HEK293T (cell line): ENCODE measurements at regions not wholly inside any gene's neighbourhood (a gene's known extent, or its start where the extent isn't known, plus 50 kb on each side); places are given as distances from the start of the nearest gene placed in this dataset.

Experiments
- CTCF ChIA-PET: fragments of 350-600 bp; formaldehyde crosslinking; extraction: SDS; loops from one replicate; lab custom pipeline; 2021; ENCODE audit warnings: antibody characterized with exemption, inconsistent platforms; lab: Yijun Ruan, JAX
- POLR2A ChIA-PET: fragments of 350-600 bp; formaldehyde crosslinking; extraction: SDS; loops from one replicate; lab custom pipeline; 2020; ENCODE audit warnings: antibody characterized with exemption, inconsistent platforms; lab: Yijun Ruan, JAX
- DNase-seq: peaks from one replicate; pipeline ENCODE4 v3.0.0; 2012; ENCODE audit warnings: mixed read lengths; ENCODE audit errors: extremely low spot score
- ARNT ChIP-seq: fragments of 450-650 bp; IDR thresholded peaks from 2 replicates; pipeline ENCODE4 v1.6.1; 2017; ENCODE audit warnings: mild to moderate bottlenecking
- BHLHE40 ChIP-seq: fragments of 450-650 bp; IDR thresholded peaks from 2 replicates; pipeline ENCODE4 v1.6.1; 2016; ENCODE audit warnings: mild to moderate bottlenecking, moderate library complexity, borderline replicate concordance
- CTBP1 ChIP-seq: fragments of 450-650 bp; IDR thresholded peaks from 2 replicates; pipeline ENCODE4 v1.6.1; 2016; ENCODE audit warnings: borderline replicate concordance
- ELF4 ChIP-seq: fragments of 450-650 bp; IDR thresholded peaks from 2 replicates; pipeline ENCODE4 v1.6.1; 2017; ENCODE audit warnings: antibody characterized with exemption
- FOXA1 ChIP-seq: fragments of 450-650 bp; IDR thresholded peaks from 2 replicates; pipeline ENCODE4 v1.6.1; 2016; ENCODE audit warnings: mild to moderate bottlenecking
- FOXK2 ChIP-seq: fragments of 450-650 bp; IDR thresholded peaks from 2 replicates; pipeline ENCODE4 v1.6.1; 2016; ENCODE audit warnings: mild to moderate bottlenecking
- FOXM1 ChIP-seq: fragments of 450-650 bp; IDR thresholded peaks from 2 replicates; pipeline ENCODE4 v1.6.1; 2017; ENCODE audit warnings: mild to moderate bottlenecking, borderline replicate concordance
- HDGF ChIP-seq: fragments of 450-650 bp; IDR thresholded peaks from 2 replicates; pipeline ENCODE4 v1.6.1; 2017; ENCODE audit warnings: antibody characterized with exemption, borderline replicate concordance
- L3MBTL2 ChIP-seq: fragments of 450-650 bp; conservative IDR thresholded peaks from 2 replicates; pipeline ENCODE4 v1.6.1; 2016; ENCODE audit warnings: mild to moderate bottlenecking
- LEF1 ChIP-seq: fragments of 450-650 bp; IDR thresholded peaks from 2 replicates; pipeline ENCODE4 v1.6.1; 2017; ENCODE audit warnings: mild to moderate bottlenecking, borderline replicate concordance
- NFRKB ChIP-seq: fragments of 450-650 bp; IDR thresholded peaks from 2 replicates; pipeline ENCODE4 v1.6.1; 2016; ENCODE audit warnings: mild to moderate bottlenecking, moderate library complexity
- SP1 ChIP-seq: fragments of 450-650 bp; IDR thresholded peaks from 2 replicates; pipeline ENCODE4 v1.6.1; 2017
- SUZ12 ChIP-seq: fragments of 450-650 bp; IDR thresholded peaks from 2 replicates; pipeline ENCODE4 v1.6.1; 2016; ENCODE audit warnings: mild to moderate bottlenecking
- TARDBP ChIP-seq: fragments of 450-650 bp; IDR thresholded peaks from 2 replicates; pipeline ENCODE4 v1.6.1; 2016
- ZNF384 ChIP-seq: fragments of 450-650 bp; IDR thresholded peaks from 2 replicates; pipeline ENCODE4 v1.6.1; 2016
- TF ChIP-seq, protein P1 (sequence below): fragments of 450-650 bp; IDR thresholded peaks from 2 replicates; pipeline ENCODE4 v1.6.1; 2016

DNA sequence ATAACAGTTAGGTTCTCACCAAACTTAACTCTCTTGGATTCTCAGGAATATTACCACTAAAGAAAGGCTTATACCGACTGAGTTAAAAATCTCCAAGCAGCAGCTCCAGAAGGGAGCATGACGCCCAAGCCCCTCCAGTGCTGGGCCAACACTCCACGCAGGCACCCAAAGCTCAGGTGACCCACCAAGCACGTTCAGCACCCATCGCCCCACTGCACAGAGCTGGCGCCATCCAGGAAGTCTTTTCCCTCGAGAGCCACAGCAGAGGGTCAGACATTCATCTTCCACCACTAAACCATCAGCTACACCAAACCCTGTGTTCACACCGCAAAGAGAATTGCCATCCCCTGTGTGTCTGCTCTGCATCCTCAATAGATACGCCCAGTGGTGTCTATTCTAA lies 65.7 kb downstream of the SOX1 start:
- POLR2A ChIA-PET = no interaction called here
- CTCF ChIA-PET = no interaction called here
- TF ChIP-seq SP1 = no peak
- no peak for TF ChIP-seq SUZ12
- TF ChIP-seq BHLHE40 = no peak
- DNase-seq = no peak

DNA sequence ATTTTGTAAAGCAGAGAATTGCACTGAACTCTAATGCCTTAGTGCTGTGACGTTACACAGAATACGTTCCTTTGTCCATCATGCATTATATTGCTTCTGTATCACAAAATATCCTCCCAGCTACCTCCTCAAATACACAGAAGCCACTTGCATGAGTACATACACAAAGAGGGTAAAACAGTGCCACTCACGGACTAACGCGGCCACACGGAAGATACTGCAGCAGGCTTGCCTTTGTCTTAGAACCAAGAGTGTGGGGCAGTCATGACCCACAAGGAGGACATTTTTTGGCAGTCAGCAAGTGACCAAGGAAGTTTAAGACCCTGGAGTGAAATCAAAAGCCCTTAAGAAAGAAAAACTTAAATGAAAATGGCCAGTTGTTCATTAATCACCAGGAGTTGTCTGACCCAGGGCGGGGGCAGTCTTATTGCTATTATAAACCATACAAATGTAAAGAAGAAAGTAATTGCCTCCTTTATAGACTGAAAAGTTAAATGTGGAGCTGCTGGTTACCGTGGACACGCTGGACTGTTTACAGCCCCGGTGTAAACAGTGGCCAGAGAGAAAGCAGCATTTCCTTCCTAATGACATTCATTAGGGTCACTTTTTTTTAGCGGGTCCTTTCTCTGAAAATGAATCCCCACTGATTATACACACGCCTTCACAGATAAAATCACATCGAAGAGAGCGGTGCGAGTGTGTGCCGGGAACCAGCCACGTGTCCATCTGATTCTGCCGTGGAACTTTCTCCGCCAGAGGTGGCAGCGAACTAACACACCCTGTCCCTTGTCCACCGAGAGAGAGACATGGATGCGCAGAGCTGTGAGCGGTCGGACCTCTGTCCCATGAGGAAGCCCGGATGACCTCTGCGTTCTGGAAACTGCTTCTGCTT lies 66.8 kb downstream of the SOX1 start:
- no peak for DNase-seq
- TF ChIP-seq LEF1 (no peak), ELF4 (no peak), ZNF384 (no peak), TARDBP (no peak), NFRKB (no peak), FOXM1 (no peak), SP1 (no peak), SUZ12 (no peak), L3MBTL2 (no peak), FOXK2 (no peak), FOXA1 (no peak), BHLHE40 (no peak), CTBP1 (no peak), HDGF (no peak), ARNT (no peak)
- TF ChIP-seq, protein P1, sequence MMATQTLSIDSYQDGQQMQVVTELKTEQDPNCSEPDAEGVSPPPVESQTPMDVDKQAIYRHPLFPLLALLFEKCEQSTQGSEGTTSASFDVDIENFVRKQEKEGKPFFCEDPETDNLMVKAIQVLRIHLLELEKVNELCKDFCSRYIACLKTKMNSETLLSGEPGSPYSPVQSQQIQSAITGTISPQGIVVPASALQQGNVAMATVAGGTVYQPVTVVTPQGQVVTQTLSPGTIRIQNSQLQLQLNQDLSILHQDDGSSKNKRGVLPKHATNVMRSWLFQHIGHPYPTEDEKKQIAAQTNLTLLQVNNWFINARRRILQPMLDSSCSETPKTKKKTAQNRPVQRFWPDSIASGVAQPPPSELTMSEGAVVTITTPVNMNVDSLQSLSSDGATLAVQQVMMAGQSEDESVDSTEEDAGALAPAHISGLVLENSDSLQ = no peak
- CTCF ChIA-PET = no interaction called here
- POLR2A ChIA-PET = no interaction called here

DNA sequence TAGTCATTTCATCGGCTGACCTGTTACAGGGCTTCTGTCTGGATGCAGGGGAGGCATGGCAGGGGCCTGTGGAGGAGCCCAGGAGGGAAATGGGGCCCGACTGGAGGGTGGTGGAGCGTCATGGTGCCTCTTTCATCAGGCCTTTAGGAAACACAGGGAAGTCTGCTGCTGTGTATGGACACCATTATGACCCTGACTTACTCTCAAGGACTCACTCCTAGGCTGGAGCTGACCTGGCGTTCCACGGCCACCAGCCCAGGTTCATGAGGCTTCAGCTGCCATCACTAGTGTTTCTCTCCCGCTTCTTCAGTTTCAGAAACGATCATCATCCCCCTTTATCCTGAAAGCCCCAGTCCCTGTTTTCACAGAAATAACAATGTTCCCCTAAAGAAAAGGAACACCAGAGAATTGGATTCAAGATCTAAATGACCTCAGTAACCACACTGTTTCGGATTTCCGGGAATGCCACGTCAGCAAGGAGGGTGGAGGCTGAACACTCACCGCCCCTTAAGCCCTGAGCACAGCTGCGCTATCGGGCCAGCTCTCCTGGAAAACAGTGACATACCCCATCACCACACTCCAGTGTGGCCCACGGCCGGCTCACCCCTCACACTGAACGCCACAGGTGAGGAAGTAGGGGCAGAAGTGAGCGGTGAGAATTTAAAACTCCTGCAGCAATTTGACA lies 67.6 kb downstream of the SOX1 start:
- DNase-seq = no peak
- no peak for TF ChIP-seq LEF1
- TF ChIP-seq TARDBP = no peak
- TF ChIP-seq FOXA1 = no peak
- TF ChIP-seq FOXK2 = no peak
- no peak for TF ChIP-seq ZNF384
- TF ChIP-seq CTBP1 = no peak
- TF ChIP-seq SP1 = no peak
- no peak for TF ChIP-seq BHLHE40
- TF ChIP-seq, protein P1 = no peak
- no peak for TF ChIP-seq FOXM1
- TF ChIP-seq SUZ12 = no peak
- TF ChIP-seq HDGF = no peak
- no peak for TF ChIP-seq ARNT
- TF ChIP-seq L3MBTL2 = no peak
- TF ChIP-seq NFRKB = no peak
- no peak for TF ChIP-seq ELF4
- CTCF ChIA-PET = no interaction called here
- POLR2A ChIA-PET = no interaction called here

DNA sequence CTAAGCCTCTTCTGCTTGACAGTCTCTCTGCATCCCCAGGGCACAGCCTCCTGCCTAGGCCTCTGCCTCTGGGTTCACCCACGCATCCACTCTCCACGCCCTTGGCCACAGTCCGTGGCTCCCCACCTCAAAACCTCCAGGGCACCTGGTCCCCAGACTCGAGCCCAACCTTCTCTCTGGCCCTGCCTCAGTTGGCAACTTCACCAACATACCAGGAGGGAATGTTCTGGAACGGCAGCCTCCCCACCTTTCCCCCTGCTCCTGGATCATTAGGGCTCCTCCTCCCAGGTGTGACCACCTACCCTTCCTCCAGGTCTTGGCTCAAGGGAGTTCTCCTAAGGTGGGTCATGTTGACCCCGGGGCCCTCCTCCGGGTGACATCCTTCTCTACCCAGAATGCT lies 69.1 kb downstream of the SOX1 start:
- CTCF ChIA-PET = no interaction called here
- no peak for DNase-seq
- no peak for TF ChIP-seq SUZ12
- TF ChIP-seq NFRKB = no peak
- no peak for TF ChIP-seq BHLHE40
- TF ChIP-seq, protein P1 = no peak
- POLR2A ChIA-PET = no interaction called here

DNA sequence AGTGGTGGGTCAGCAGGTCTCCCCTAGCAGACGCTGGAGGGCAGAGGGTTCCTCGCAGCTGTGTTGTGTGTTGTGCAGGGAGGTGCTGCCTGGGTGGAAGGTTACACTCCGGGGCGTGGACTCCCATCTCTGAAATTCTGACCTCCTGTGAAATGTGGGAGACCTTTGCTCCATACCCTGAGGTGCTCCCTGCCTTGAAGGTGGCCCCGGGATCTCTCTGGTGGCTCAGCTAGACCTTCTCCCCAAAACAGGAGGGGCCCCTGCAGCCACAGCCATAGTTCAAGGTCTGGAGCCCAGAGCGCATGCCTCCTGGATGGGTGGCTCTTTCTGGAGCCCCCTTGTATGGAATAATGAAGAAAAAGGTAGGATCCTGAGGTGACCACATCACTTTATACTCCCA lies 70.2 kb downstream of the SOX1 start:
- ChIA-PET POLR2A (no interaction called here), CTCF (no interaction called here)
- no peak for TF ChIP-seq FOXM1
- TF ChIP-seq CTBP1 = no peak
- no peak for DNase-seq

DNA sequence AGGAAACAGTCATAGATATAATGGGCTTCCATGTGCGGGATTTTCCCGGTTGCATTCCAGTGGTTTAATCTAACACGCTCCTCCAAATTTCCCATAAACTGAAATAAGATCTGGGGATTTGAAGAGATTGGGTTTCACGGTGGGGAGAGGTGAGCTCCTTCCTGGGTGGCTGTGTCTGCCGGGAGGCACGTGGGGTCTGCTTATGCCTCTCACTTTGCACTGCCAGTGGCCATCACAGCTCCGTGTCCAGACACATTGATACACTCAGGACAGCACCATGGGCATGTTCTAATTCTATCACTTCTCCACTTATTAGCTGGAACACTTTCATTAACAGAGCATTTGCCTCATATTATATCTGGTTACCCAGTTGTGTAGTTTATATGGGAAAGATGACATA lies 73.4 kb downstream of the SOX1 start:
- no peak for DNase-seq
- ChIA-PET POLR2A (no interaction called here), CTCF (no interaction called here)
- TF ChIP-seq TARDBP (no peak), FOXM1 (no peak), BHLHE40 (no peak), NFRKB (no peak), SP1 (no peak), FOXK2 (no peak), SUZ12 (no peak), CTBP1 (no peak), LEF1 (no peak), HDGF (no peak), ARNT (no peak), ZNF384 (no peak), L3MBTL2 (no peak), FOXA1 (no peak)
- TF ChIP-seq, protein P1 = no peak
